ENCODE measurements at regions not wholly inside any gene's neighbourhood (a gene's known extent, or its start where the extent isn't known, plus 50 kb on each side); places are given as distances from the start of the nearest gene placed in this dataset.
"Not testable (repeated sequence)": the region's sequence is repeated elsewhere in the genome, so short reads cannot be mapped to it uniquely, and the experiment has no call there.

DNA sequence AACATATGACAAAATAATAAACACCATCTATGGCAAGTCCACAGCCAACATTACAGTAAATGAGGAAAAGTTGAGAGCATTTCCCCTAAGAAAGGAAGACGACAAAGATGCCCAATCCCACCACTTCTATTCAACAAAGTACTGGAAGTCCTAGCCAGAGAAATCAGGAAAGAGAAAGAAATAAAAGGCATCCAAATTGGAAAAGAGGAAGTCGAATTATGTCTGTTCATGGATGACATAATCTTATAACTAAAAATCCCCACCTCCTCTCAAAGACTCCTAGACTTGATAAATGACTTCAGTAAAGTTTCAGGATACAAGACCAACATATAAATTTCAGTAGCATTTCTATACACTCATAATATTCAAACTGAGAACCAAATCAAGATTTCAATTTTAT is 288.5 kb upstream of the POT1 start:
- DNase-seq, result no peak

- DNase-seq, result no peak
Measured at GRCh38 chr7:125201002-125201401, 271.4 kb upstream of the POT1 start.

DNA sequence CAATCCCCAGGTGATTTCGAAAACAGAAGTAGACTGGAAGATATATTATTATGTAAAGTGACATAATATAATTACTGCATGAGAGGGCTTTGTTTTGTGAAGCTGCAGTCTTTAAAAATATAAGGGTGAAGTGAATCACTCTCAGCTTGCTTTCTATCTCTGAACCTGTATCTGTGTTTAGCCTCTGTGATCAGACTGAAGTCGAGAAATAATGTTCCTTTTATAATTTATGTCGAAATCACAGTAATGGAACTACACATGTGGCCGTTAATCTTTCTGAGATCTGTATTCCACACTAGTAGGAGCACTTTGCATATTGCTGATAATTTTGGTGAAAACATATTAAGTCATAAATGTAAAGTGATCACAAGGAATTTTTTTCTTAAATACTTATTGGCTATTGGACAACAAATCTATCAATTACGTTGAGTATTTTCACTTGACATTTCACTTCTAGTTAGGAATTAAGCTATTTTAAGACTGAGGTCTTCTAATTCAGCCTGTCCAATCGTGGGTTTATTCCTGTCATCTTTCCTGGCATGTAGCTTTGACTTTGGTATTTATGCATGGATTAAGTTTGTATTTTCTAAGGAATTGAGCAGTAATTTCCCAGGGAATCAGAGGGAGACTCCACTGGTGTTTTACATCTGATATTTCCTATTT is 268.2 kb upstream of the POT1 start:
- no peak for DNase-seq

GRCh38 chr7:125195156-125195555 is 265.5 kb upstream of the POT1 start:
- DNase-seq, result no peak

DNA sequence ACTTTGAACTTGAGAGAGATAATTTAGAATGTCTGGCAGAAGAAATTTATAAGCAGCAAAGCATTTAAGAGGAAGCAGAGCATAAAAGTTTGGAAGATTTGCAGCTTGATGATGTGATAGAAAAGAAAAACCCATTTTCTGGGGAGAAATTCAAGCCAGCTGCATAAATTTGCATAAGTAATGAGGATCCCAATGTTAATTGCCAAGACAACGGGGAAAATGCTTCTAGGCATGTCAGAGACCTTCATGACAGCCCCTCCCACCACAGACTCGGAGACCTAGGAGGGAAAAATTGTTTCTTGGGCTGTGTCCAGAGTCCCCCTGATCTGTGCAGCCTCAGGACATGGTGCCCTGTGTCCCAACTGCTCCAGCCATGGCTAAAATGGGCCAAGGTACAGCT is 263.6 kb upstream of the POT1 start:
- no peak for DNase-seq

DNA sequence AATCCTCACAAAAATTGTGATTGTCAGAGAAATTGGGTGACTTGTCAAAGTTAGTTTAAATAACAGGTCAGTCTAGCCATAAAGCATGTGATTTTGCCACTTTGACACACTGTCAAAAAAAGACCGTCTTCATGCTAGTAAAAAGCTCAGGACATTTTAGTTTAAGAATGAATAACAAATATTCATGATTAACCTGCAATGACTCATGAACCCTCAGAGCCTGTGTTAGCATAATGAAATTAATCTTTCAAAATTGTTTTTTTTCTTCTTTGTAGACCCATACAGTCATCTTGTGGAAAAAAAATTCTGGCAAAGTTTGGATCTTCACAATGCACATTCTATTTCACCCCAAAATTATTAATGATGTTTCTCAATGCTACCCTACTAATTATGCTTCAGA is 255.2 kb upstream of the POT1 start:
- DNase-seq, result no peak

- DNase-seq, result not testable (repeated sequence)
Measured at GRCh38 chr7:125181569-125182267, 252.1 kb upstream of the POT1 start.

- no peak for DNase-seq
Measured at GRCh38 chr7:125173571-125173970, 243.9 kb upstream of the POT1 start.

- no peak for DNase-seq
Measured at GRCh38 chr7:125169088-125169487, 239.5 kb upstream of the POT1 start.

DNA sequence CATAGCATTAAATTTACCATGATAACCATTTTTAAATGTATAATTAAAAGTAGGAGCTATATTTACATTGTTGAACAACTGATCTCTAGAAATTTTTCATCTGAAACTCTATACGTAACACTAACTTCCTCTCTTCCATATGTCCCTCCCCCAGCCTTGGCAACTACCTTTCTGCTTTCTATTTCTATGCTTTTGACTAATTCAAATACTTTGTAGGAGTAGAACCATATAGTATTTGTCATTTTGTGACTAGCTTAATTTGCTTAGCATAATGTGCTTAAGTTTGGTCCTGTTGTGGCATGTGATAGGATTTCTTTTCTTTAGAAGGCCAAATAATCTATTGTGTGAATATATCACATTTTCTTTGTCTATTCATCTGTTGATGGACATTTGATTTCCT is 225.3 kb upstream of the POT1 start:
- no peak for DNase-seq

GRCh38 chr7:125149151-125149550 is 219.5 kb upstream of the POT1 start:
- no peak for DNase-seq

- no peak for DNase-seq
Measured at GRCh38 chr7:125147047-125147446, 217.4 kb upstream of the POT1 start.

DNA sequence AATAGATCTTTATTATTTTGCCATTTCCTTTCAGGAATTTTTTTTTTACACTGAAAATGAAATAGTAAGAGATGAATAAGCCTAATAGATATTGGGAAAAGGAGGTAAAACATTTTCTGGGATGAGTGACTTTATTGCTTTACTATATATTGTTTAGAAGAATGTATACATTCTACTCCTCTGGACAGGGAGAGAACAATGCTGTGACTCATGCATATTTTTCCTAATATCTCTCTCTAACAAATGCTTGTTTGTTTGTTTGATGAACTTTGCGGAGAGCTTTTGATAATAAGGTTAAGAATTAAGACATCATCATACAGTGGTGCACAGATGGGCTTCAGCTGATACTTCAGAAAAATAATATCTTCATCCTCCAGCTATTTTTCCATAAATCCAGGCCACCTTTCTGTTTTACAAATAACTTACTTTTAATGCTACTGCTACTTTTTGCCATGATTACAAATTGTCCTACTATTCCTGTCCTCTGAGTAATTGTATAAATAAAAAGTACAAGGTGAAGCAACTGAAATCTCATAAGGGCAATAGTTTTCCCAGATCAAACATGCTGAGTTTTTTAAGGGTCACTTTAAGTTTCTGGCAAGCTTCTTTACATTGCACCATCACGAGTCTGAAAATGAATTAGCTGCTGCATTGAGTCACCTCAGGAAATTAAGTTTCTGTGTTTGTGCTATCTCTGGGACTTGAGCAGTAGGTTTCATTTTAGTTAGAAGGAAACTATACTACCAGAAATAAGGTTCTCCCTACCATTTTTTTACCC is 207.3 kb upstream of the POT1 start:
- DNase-seq, result no peak

DNA sequence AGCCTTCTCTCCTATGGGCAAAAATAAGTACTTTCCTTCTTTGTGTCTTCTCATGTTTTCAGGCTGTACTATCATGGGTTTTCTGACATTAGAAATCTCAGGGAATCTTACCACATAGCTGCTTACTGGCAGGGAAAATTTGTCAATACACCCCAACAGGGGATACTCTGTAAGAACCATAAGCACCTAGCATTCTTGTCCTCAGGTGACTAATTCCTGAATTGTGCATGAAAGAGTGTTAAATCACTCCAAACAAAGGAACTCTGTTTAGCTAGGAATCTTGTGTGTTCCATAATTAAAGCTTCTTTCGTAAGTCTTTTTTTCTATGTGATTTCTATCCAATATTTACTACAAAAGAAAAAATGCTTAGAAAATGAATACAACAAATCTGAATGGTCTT is 206.7 kb upstream of the POT1 start:
- no peak for DNase-seq

DNA sequence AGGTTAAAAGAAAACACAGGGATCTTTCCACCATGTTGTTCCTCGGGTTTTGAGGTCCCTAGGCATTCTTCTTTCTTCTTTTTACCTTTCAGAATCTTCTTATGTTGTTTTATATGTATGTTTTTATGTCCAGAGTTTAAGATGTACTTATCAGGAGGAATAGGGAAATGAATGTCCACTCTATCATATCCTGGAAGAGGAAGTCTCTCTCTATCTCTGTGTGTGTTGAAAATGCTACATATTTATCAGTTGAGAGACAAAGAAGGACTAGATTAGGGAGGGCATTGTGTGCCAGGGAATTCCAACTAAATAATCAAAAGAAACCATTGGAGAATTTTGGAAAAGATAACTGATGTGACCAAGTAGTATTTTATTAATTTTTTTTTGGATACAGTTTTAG is 200.5 kb upstream of the POT1 start:
- DNase-seq, result no peak

- DNase-seq, result no peak
Measured at GRCh38 chr7:125127304-125127703, 197.7 kb upstream of the POT1 start.

DNA sequence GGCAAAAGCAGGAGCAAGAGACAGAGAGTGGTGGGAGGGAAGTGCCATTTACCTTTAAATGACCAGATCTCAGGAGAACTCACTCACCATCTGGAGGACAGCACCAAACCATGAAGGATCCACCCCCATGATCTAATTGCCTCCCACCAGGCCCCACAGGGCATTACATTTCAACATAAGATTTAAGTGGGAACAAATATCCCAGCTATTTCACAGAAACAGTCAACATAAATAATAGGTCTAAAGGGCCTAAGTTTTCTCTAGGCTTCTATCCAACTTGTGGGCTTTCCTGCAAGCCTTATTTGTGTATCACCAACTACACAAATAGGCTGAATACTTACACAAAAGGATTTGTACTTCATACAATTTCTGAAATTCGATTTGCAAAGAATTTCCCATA is 196.8 kb upstream of the POT1 start:
- DNase-seq, result no peak

DNA sequence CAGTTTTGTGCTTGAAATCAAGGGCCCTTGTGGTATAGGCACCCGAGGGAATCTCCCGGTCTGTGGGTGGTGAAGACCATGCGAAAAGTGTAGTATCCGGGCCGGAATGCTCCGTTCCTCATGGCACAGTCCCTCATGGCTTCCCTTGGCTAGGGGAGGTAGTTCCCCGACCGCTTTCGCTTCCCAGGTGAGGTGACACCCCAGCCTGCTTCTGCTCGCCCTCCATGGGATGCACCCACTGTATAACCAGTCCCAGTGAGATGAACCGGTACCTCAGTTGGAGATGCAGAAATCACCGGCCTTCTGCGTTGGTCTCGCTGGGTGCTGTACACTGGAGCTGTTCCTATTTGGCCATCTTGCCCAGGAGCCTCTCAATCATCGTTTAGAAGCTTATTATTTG is 195.7 kb upstream of the POT1 start:
- no peak for DNase-seq

- no peak for DNase-seq
Measured at GRCh38 chr7:125122173-125122572, 192.5 kb upstream of the POT1 start.

GRCh38 chr7:125119559-125120115 is 190.0 kb upstream of the POT1 start:
- no peak for DNase-seq

DNA sequence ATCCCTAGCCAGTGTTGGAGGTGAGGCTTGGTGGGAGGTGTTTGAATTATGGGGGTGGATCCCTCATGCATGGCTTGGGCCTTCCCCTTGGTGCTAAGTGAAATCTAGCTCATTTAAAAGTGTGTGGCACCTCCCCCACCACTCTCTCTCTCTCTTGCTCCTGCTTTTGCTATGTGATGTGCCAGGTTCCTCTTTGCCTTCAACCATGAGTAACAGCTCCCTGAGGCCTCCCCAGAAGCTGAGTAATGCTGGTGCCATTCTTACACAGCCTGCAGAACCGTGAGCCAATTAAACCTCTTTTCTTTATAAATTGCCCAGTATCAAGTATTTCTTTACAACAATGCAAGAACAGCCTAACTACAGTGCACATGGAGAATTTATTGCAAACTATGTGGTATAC is 188.8 kb upstream of the POT1 start:
- DNase-seq, result no peak

DNA sequence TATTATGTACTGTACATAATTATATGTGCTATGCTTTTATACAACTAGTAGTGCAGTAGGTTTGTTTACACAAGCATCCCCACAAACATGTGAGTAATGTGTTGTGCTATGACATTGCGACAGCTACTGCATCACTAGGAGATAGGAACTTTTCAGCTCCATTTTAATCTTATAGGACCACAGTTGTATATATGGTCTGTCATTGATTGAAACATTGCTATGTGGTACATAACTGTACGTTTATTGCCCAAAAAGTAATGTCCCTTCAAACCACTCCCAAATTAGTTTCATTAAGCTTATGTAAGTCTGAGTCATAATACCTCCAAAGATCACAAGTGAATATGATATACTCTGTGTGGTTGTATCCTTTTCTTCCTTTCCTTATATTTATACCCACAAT is 183.2 kb upstream of the POT1 start:
- no peak for DNase-seq

GRCh38 chr7:125099519-125099918 is 169.9 kb upstream of the POT1 start:
- DNase-seq, result no peak
